ENCODE measurements at regions not wholly inside any gene's neighbourhood (a gene's known extent, or its start where the extent isn't known, plus 50 kb on each side); places are given as distances from the start of the nearest gene placed in this dataset.

- TF ChIP-seq, protein P1, sequence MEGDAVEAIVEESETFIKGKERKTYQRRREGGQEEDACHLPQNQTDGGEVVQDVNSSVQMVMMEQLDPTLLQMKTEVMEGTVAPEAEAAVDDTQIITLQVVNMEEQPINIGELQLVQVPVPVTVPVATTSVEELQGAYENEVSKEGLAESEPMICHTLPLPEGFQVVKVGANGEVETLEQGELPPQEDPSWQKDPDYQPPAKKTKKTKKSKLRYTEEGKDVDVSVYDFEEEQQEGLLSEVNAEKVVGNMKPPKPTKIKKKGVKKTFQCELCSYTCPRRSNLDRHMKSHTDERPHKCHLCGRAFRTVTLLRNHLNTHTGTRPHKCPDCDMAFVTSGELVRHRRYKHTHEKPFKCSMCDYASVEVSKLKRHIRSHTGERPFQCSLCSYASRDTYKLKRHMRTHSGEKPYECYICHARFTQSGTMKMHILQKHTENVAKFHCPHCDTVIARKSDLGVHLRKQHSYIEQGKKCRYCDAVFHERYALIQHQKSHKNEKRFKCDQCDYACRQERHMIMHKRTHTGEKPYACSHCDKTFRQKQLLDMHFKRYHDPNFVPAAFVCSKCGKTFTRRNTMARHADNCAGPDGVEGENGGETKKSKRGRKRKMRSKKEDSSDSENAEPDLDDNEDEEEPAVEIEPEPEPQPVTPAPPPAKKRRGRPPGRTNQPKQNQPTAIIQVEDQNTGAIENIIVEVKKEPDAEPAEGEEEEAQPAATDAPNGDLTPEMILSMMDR (conservative IDR thresholded peaks at IDR 0.05) = no peak
- TF ChIP-seq EZH2 (IDR thresholded peaks at IDR 0.05; ENCODE audit: low read depth) = no peak
These were observed 71.5 kb upstream of the ARHGEF7 start for GRCh38 chr13:111043575-111043982.
